H1 (cell line): ENCODE measurements at regions not wholly inside any gene's neighbourhood (a gene's known extent, or its start where the extent isn't known, plus 50 kb on each side); places are given as distances from the start of the nearest gene placed in this dataset.

Experiments used
- CTCF ChIA-PET: fragments of 300-600 bp; sonication (Branson Sonifier 250); formaldehyde crosslinking; loops from one replicate; lab custom pipeline; 2021; ENCODE audit not compliant: partially characterized antibody; lab: Charles Lee
- POLR2A ChIA-PET: fragments of 300-600 bp; sonication (Branson Sonifier 250); formaldehyde crosslinking; loops from one replicate; lab custom pipeline; 2021; ENCODE audit warnings: inconsistent platforms; ENCODE audit not compliant: partially characterized antibody; lab: Charles Lee
- DNase-seq, 2 experiments: peaks; one replicate each; pipeline versions ENCODE4 v3.0.0 to v3.0.0-alpha.2; 2010 to 2022; ENCODE audit warnings: low spot score in 2 of 2, low read depth in 1 of 2, mixed read lengths in 1 of 2
- FAIRE-seq: peaks from 2 replicates; lab custom pipeline; 2011; peaks lifted over from hg19 to GRCh38; lab: Jason Lieb, UNC
- H2AFZ ChIP-seq: 2 replicates; pipeline ENCODE4 v1.8.1; 2012; ENCODE audit warnings: low read length, inconsistent platforms
- H2AK5ac ChIP-seq: 2 replicates; pipeline ENCODE4 v1.6.1; 2013; ENCODE audit warnings: low read depth, low read length
- H2BK120ac ChIP-seq: replicated peaks from 2 replicates; pipeline ENCODE3; 2013; ENCODE audit warnings: low read depth, low read length, inconsistent platforms
- H2BK12ac ChIP-seq: 2 replicates; pipeline ENCODE4 v1.6.1; 2013; ENCODE audit warnings: low read depth, low read length
- H2BK15ac ChIP-seq: 2 replicates; pipeline ENCODE4 v1.6.1; 2013; ENCODE audit warnings: low read length
- H2BK20ac ChIP-seq: 2 replicates; pipeline ENCODE4 v1.6.1; 2013; ENCODE audit warnings: low read length
- H2BK5ac ChIP-seq: 2 replicates; pipeline ENCODE4 v1.6.1; 2013; ENCODE audit warnings: low read depth, low read length
- H3K14ac ChIP-seq: 2 replicates; pipeline ENCODE4 v1.6.1; 2013; ENCODE audit warnings: inconsistent platforms; ENCODE audit not compliant: insufficient read length
- H3K18ac ChIP-seq: 2 replicates; pipeline ENCODE4 v1.6.1; 2013; ENCODE audit warnings: low read length; ENCODE audit errors: extremely low read depth
- H3K23ac ChIP-seq: 2 replicates; pipeline ENCODE4 v1.6.1; 2013; ENCODE audit warnings: inconsistent platforms; ENCODE audit not compliant: insufficient read length
- H3K23me2 ChIP-seq: 2 replicates; pipeline ENCODE4 v1.6.1; 2013; ENCODE audit warnings: low read depth, low read length
- H3K27ac ChIP-seq: 2 replicates; pipeline ENCODE4 v1.6.1; 2011; ENCODE audit warnings: low read depth, low read length, inconsistent platforms
- H3K27me3 ChIP-seq, 4 experiments: replicated peaks in 1 of 4; 1 replicate in 1 of 4; 2 replicates in 3 of 4; pipeline versions ENCODE4 v1.6.1 to v1.8.1; 2011 to 2013; ENCODE audit warnings: low read length in 3 of 4, mild to moderate bottlenecking in 3 of 4, inconsistent platforms in 2 of 4, mixed read lengths in 2 of 4, moderate library complexity in 1 of 4; ENCODE audit not compliant: control insufficient read depth in 3 of 4, insufficient read depth in 3 of 4; ENCODE audit errors: extremely low read depth in 1 of 4
- H3K36me3 ChIP-seq, 4 experiments: 2 replicates each; pipeline versions ENCODE4 v1.6.1 to v1.8.1; 2011 to 2013; ENCODE audit warnings: mild to moderate bottlenecking in 4 of 4, low read length in 3 of 4, moderate library complexity in 2 of 4, control low read depth in 1 of 4, inconsistent platforms in 1 of 4; ENCODE audit not compliant: insufficient read depth in 4 of 4, control insufficient read depth in 2 of 4
- H3K4ac ChIP-seq: replicated peaks from 2 replicates; pipeline ENCODE3; 2013; ENCODE audit warnings: low read length, low read depth, mixed read lengths, inconsistent platforms; ENCODE audit not compliant: insufficient read length
- H3K4me1 ChIP-seq, 4 experiments: replicated peaks in 1 of 4; 1 replicate in 1 of 4; 2 replicates in 3 of 4; pipeline versions ENCODE4 v1.6.1 to v1.8.1; 2011 to 2013; ENCODE audit warnings: low read length in 3 of 4, inconsistent platforms in 2 of 4, mixed read lengths in 1 of 4; ENCODE audit not compliant: insufficient read depth in 4 of 4, control insufficient read depth in 3 of 4
- H3K4me2 ChIP-seq, 2 experiments: 2 replicates each; pipeline versions ENCODE4 v1.6.1 to v1.8.1; 2011 to 2013; ENCODE audit warnings: low read depth in 2 of 2, low read length in 2 of 2, control low read depth in 1 of 2, inconsistent platforms in 1 of 2, mild to moderate bottlenecking in 1 of 2; ENCODE audit not compliant: insufficient read depth in 1 of 2
- H3K4me3 ChIP-seq, 4 experiments: fragments of 200-600, 300-600 bp in 1 of 4; sonication (generic), shearing (Covaris generic), sonication (Bioruptor Twin) in 1 of 4; 2 replicates each; pipeline versions ENCODE4 v1.5.1 to v1.8.1; 2011 to 2016; ENCODE audit warnings: low read length in 4 of 4, low read depth in 3 of 4, control low read depth in 2 of 4, inconsistent platforms in 2 of 4, mild to moderate bottlenecking in 2 of 4, mixed read lengths in 1 of 4, moderate library complexity in 1 of 4; ENCODE audit not compliant: insufficient read depth in 2 of 4; ENCODE audit errors: extremely low read depth in 1 of 4
- H3K56ac ChIP-seq: replicated peaks from 2 replicates; pipeline ENCODE3; 2013; ENCODE audit warnings: low read depth, mild to moderate bottlenecking, mixed read lengths, low read length, inconsistent platforms; ENCODE audit not compliant: insufficient read length
- H3K79me1 ChIP-seq: 2 replicates; pipeline ENCODE4 v1.6.1; 2013; ENCODE audit warnings: low read depth, low read length, control low read depth
- H3K79me2 ChIP-seq, 2 experiments: 2 replicates each; pipeline versions ENCODE4 v1.6.1 to v1.8.1; 2012 to 2013; ENCODE audit warnings: low read length in 2 of 2, mild to moderate bottlenecking in 2 of 2, inconsistent platforms in 1 of 2; ENCODE audit not compliant: insufficient read depth in 2 of 2, control insufficient read depth in 1 of 2
- H3K9ac ChIP-seq, 4 experiments: replicated peaks in 1 of 4; 1 replicate in 1 of 4; 2 replicates in 3 of 4; pipeline versions ENCODE4 v1.6.1 to v1.8.1; 2011 to 2013; ENCODE audit warnings: low read depth in 3 of 4, low read length in 3 of 4, control low read depth in 2 of 4, mild to moderate bottlenecking in 2 of 4, moderate library complexity in 2 of 4, inconsistent platforms in 1 of 4; ENCODE audit errors: extremely low read depth in 1 of 4
- H3K9me3 ChIP-seq, 2 experiments: 2 replicates each; pipeline versions ENCODE4 v1.6.1 to v1.8.1; 2012 to 2013; ENCODE audit warnings: mild to moderate bottlenecking in 2 of 2, moderate library complexity in 2 of 2, control low read depth in 1 of 2, inconsistent platforms in 1 of 2, low read depth in 1 of 2, low read length in 1 of 2, mixed read lengths in 1 of 2; ENCODE audit not compliant: insufficient read depth in 2 of 2
- H4K20me1 ChIP-seq, 2 experiments: replicated peaks in 1 of 2; 2 replicates each; pipeline versions ENCODE3 to v1.8.1; 2011 to 2013; ENCODE audit warnings: inconsistent platforms in 2 of 2, low read length in 2 of 2, mild to moderate bottlenecking in 1 of 2; ENCODE audit not compliant: insufficient read depth in 2 of 2, control insufficient read depth in 1 of 2
- H4K5ac ChIP-seq: 2 replicates; pipeline ENCODE4 v1.6.1; 2013; ENCODE audit warnings: low read length, low read depth, mixed read lengths, inconsistent platforms; ENCODE audit not compliant: insufficient read length
- H4K8ac ChIP-seq: 2 replicates; pipeline ENCODE4 v1.8.0; 2013; ENCODE audit warnings: mild to moderate bottlenecking, moderate library complexity, low read length, inconsistent platforms; ENCODE audit not compliant: insufficient read depth; ENCODE audit errors: extremely low read depth
- H4K91ac ChIP-seq: replicated peaks from 2 replicates; pipeline ENCODE3; 2013; ENCODE audit warnings: low read length, mixed read lengths, inconsistent platforms; ENCODE audit not compliant: insufficient read length
- BCL11A ChIP-seq, 2 experiments: IDR thresholded peaks; one replicate each; pipeline ENCODE4 v1.6.1; 2011; ENCODE audit warnings: low read depth in 2 of 2, low read length in 2 of 2, mild to moderate bottlenecking in 2 of 2
- CBX8 ChIP-seq: fragments of 300-800, 300-1000 bp; sonication (generic); IDR thresholded peaks from 2 replicates; pipeline ENCODE4 v1.7.1; 2016; ENCODE audit warnings: low read depth, low read length, borderline replicate concordance
- CEBPB ChIP-seq: IDR thresholded peaks from 2 replicates; pipeline ENCODE4 v1.6.1; 2012; ENCODE audit warnings: low read depth, low read length
- EP300 ChIP-seq, 2 experiments: IDR thresholded peaks; 1 replicate in 1 of 2; 2 replicates in 1 of 2; pipeline ENCODE4 v1.6.1; 2011 to 2012; ENCODE audit warnings: low read depth in 2 of 2, low read length in 2 of 2, mild to moderate bottlenecking in 2 of 2, borderline replicate concordance in 1 of 2, inconsistent platforms in 1 of 2, moderate library complexity in 1 of 2
- EZH2 ChIP-seq: fragments of 200-600 bp; sonication (generic); IDR thresholded peaks from 2 replicates; pipeline ENCODE4 v1.7.1; 2012; ENCODE audit warnings: low read depth, mild to moderate bottlenecking, moderate library complexity, low read length, inconsistent platforms; ENCODE audit not compliant: severe bottlenecking
- HDAC2 ChIP-seq, 2 experiments: fragments of 300-600 bp in 1 of 2; sonication (generic) in 1 of 2; IDR thresholded peaks; 2 replicates each; pipeline ENCODE4 v1.6.1; 2011 to 2012; ENCODE audit warnings: low read depth in 2 of 2, low read length in 2 of 2, mild to moderate bottlenecking in 2 of 2, moderate library complexity in 2 of 2, borderline replicate concordance in 1 of 2, inconsistent platforms in 1 of 2
- JUN ChIP-seq: IDR thresholded peaks from 2 replicates; pipeline ENCODE4 v1.6.1; 2011; ENCODE audit warnings: low read depth, mild to moderate bottlenecking, improper control_type of control experiment, low read length
- KDM1A ChIP-seq: fragments of 200-600, 300-600 bp; sonication (generic); IDR thresholded peaks from 2 replicates; pipeline ENCODE4 v1.7.1; 2016; ENCODE audit warnings: mild to moderate bottlenecking, low read length, borderline replicate concordance
- PHF8 ChIP-seq: fragments of 200-600 bp; sonication (generic); conservative IDR thresholded peaks from 2 replicates; pipeline ENCODE4 v1.7.1; 2012; ENCODE audit warnings: low read depth, mild to moderate bottlenecking, inconsistent platforms, low read length, moderate library complexity
- RBBP5 ChIP-seq: IDR thresholded peaks from 2 replicates; pipeline ENCODE4 v1.7.1; 2012; ENCODE audit warnings: low read depth, mild to moderate bottlenecking, inconsistent platforms, low read length, moderate library complexity, borderline replicate concordance
- SIRT6 ChIP-seq: IDR thresholded peaks from one replicate; pipeline ENCODE4 v1.7.1; 2012; ENCODE audit warnings: low read length, inconsistent platforms
- USF2 ChIP-seq: IDR thresholded peaks from 2 replicates; pipeline ENCODE4 v1.6.1; 2011; ENCODE audit warnings: low read length, improper control_type of control experiment
- WGBS, 2 experiments: shearing (Covaris generic) in 1 of 2; methylation state at CpG; one replicate each; pipeline versions ENCODE4 v1.1.6 to v1.1.7; 2013 to 2015; ENCODE audit warnings: low lambda C conversion rate in 2 of 2, mixed read lengths in 2 of 2, inconsistent platforms in 1 of 2, low coverage in 1 of 2, missing lambda C conversion rate in 1 of 2; ENCODE audit not compliant: insufficient replicate concordance in 2 of 2, insufficient coverage in 1 of 2, insufficient read length in 1 of 2; ENCODE audit errors: extremely low coverage in 1 of 2, missing lambda C conversion rate in 1 of 2; 5-methylcytosine and 5-hydroxymethylcytosine counted together

- DNase-seq = no peak
- Histone ChIP-seq H3K36me3 (no peaks in the 10 kb centered on the region), H2AFZ (no peak overlapping the region), H2BK12ac (peak overlapping the region; percentile 99), H3K14ac (no peak overlapping the region), H2AK5ac (0 out of 2 replicates have a peak overlapping the region, but pooled peaks have one; percentile 68), H4K91ac (peak overlapping the region; percentile 13), H3K23me2 (no peaks in the 10 kb centered on the region; the same call in 1 of the 2 replicates), H3K79me1 (no peaks in the 10 kb centered on the region), H3K4me3 (no peak overlapping the region), H3K79me2 (no peaks in the 10 kb centered on the region), H3K9me3 (no peaks in the 10 kb centered on the region), H3K9ac (no peak overlapping the region), H3K56ac (no peak overlapping the region), H2BK5ac (peak overlapping the region; percentile 88), H3K18ac (peak overlapping the region; percentile 19; the same call in 1 of the 2 replicates), H3K4me2 (no peak overlapping the region), H3K23ac (no peak overlapping the region), H2BK20ac (peak overlapping the region; percentile 92), H4K8ac (no peak overlapping the region), H2BK120ac (peak overlapping the region; percentile 38), H4K5ac (no peak overlapping the region), H4K20me1 (no peaks in the 10 kb centered on the region), H3K27ac (no peak overlapping the region), H3K4me1 (peaks cover 4 to 14% (median 8%) of the 10 kb centered on the region in 4 experiments), H3K4ac (no peak overlapping the region), H3K27me3 (no peaks in the 10 kb centered on the region; a peak in 1 of 7 replicates), H2BK15ac (0 out of 2 replicates have a peak overlapping the region, but pooled peaks have one; percentile 72)
- WGBS, 2 experiments = 92% methylated on average over 4 of the region's 4 CpGs; no CpG with 5 or more reads in 1 of the 2 experiments
- ChIA-PET CTCF (interaction anchor here (0.5 to 1.8 kb wide), 5 partner anchors 17 to 107 kb away, joined by 3 to 5 read pairs (median 4); no protein-coding TSS in a partner anchor), POLR2A (interaction anchor here (1.2 to 1.5 kb wide), 2 partner anchors 16 to 38 kb away, joined by 3 read pairs; no protein-coding TSS in a partner anchor)
- FAIRE-seq = no peak
- TF ChIP-seq SIRT6 (no peak), HDAC2 (IDR thresholded peaks at IDR 0.05; ENCODE audit: borderline replicate concordance in 1 of 2, low read depth in 2 of 2, low read length in 2 of 2) (no peak), KDM1A (no peak), JUN (no peak), CBX8 (no peak), BCL11A (IDR thresholded peaks at IDR 0.05; ENCODE audit: low read depth in 2 of 2, low read length in 2 of 2) (no peak), EZH2 (no peak), CEBPB (no peak), RBBP5 (no peak), EP300 (IDR thresholded peaks at IDR 0.05; ENCODE audit: borderline replicate concordance in 1 of 2, low read depth in 2 of 2, low read length in 2 of 2) (no peak), PHF8 (no peak), USF2 (no peak)
Measured at GRCh38 chr6:15076565-15076964, 169.3 kb upstream of the JARID2 start.
